MM.1S (cell line): ENCODE measurements at regions not wholly inside any gene's neighbourhood (a gene's known extent, or its start where the extent isn't known, plus 50 kb on each side); places are given as distances from the start of the nearest gene placed in this dataset.

ENCODE experiments used
- DNase-seq: peaks from one replicate; pipeline ENCODE4 v3.0.0-alpha.2; 2015
- H2AFZ ChIP-seq: fragments of 300-600 bp; sonication (generic); 2 replicates; pipeline ENCODE4 v1.6.0; 2016; ENCODE audit warnings: antibody characterized with exemption, low read length
- H3F3A ChIP-seq: fragments of 300-600 bp; sonication (generic); 2 replicates; pipeline ENCODE4 v1.6.1; 2016; ENCODE audit warnings: mild to moderate bottlenecking, antibody characterized with exemption, low read length, moderate library complexity, mixed read lengths; ENCODE audit not compliant: insufficient read depth
- H3K27ac ChIP-seq: fragments of 300-600 bp; sonication (generic); 2 replicates; pipeline ENCODE4 v1.5.1; 2016; ENCODE audit warnings: mild to moderate bottlenecking, low read length
- H3K27me3 ChIP-seq: fragments of 300-600 bp; sonication (generic); replicated peaks from 2 replicates; pipeline ENCODE4 v1.6.0; 2016; ENCODE audit warnings: low read length; ENCODE audit not compliant: insufficient read depth
- H3K36me3 ChIP-seq: fragments of 300-600 bp; sonication (generic); replicated peaks from 2 replicates; pipeline ENCODE4 v1.6.1; 2016; ENCODE audit warnings: mild to moderate bottlenecking, low read length, mixed read lengths; ENCODE audit not compliant: insufficient read depth
- H3K4me1 ChIP-seq: fragments of 300-600 bp; sonication (generic); 2 replicates; pipeline ENCODE4 v1.6.1; 2016; ENCODE audit warnings: low read length, mixed read lengths
- H3K4me2 ChIP-seq: fragments of 300-600 bp; sonication (generic); 2 replicates; pipeline ENCODE4 v1.6.0; 2016; ENCODE audit warnings: low read depth, low read length
- H3K4me3 ChIP-seq: fragments of 300-600 bp; sonication (generic); 2 replicates; pipeline ENCODE4 v1.5.1; 2016; ENCODE audit warnings: low read length, mixed read lengths
- H3K79me2 ChIP-seq: fragments of 300-600 bp; sonication (generic); 2 replicates; pipeline ENCODE4 v1.6.1; 2016; ENCODE audit warnings: mixed run types, low read length, mixed read lengths
- H3K9ac ChIP-seq: fragments of 300-600 bp; sonication (generic); 2 replicates; pipeline ENCODE4 v1.6.1; 2016; ENCODE audit warnings: low read length, mixed read lengths
- H3K9me2 ChIP-seq: fragments of 300-600 bp; sonication (generic); replicated peaks from 2 replicates; pipeline ENCODE4 v1.6.1; 2016; ENCODE audit warnings: mild to moderate bottlenecking, low read length, mixed read lengths; ENCODE audit not compliant: insufficient read depth
- H3K9me3 ChIP-seq: fragments of 300-600 bp; sonication (generic); replicated peaks from 2 replicates; pipeline ENCODE4 v1.6.1; 2016; ENCODE audit warnings: mild to moderate bottlenecking, low read length, mixed read lengths; ENCODE audit not compliant: insufficient read depth
- H4K20me1 ChIP-seq: fragments of 300-600 bp; sonication (generic); 2 replicates; pipeline ENCODE4 v1.6.1; 2016; ENCODE audit warnings: mild to moderate bottlenecking, low read length, moderate library complexity, mixed read lengths; ENCODE audit not compliant: insufficient read depth
- CTCF ChIP-seq: fragments of 300-600 bp; sonication (generic); IDR thresholded peaks from 2 replicates; pipeline ENCODE4 v1.5.1; 2016; ENCODE audit warnings: antibody characterized with exemption, low read length, mixed read lengths
- EZH2 ChIP-seq: fragments of 300-600 bp; sonication (generic); optimal IDR thresholded peaks from 2 replicates; pipeline ENCODE3; 2017; ENCODE audit warnings: low read depth, mild to moderate bottlenecking, antibody characterized with exemption, low read length, mixed read lengths
- EZH2phosphoT487 ChIP-seq: fragments of 300-600 bp; sonication (generic); IDR thresholded peaks from 2 replicates; pipeline ENCODE4 v1.6.1; 2018; ENCODE audit warnings: antibody characterized with exemption, low read length

GRCh38 chr5:167918184-167918812 is 373.1 kb upstream of the WWC1 start:
- H3K4me2 ChIP-seq, result no peak overlapping the region
- H3K36me3 ChIP-seq, result no peaks in the 10 kb centered on the region
- no peaks in the 10 kb centered on the region for H3K9me2 ChIP-seq
- H2AFZ ChIP-seq, result no peak overlapping the region
- no peaks in the 10 kb centered on the region for H3K27me3 ChIP-seq
- H3K9ac ChIP-seq, result no peak overlapping the region
- H3K79me2 ChIP-seq, result no peaks in the 10 kb centered on the region
- H3K9me3 ChIP-seq, result no peaks in the 10 kb centered on the region
- no peak overlapping the region for H3K4me3 ChIP-seq
- H3F3A ChIP-seq, result peaks cover 5% of the 10 kb centered on the region; the same call in 1 of the 2 replicates
- no peaks in the 10 kb centered on the region for H4K20me1 ChIP-seq
- no peak for TF ChIP-seq EZH2phosphoT487
- no peak for TF ChIP-seq CTCF
- TF ChIP-seq EZH2, result no peak
- no peak for DNase-seq
- H3K4me1 ChIP-seq, result peaks cover 11% of the 10 kb centered on the region
- H3K27ac ChIP-seq, result no peak overlapping the region

GRCh38 chr5:167918813-167919483 is 372.5 kb upstream of the WWC1 start:
- H3K9ac ChIP-seq, result no peak overlapping the region
- H3F3A ChIP-seq, result no peaks in the 10 kb centered on the region
- H3K4me3 ChIP-seq, result no peak overlapping the region
- H4K20me1 ChIP-seq, result no peaks in the 10 kb centered on the region
- no peak for TF ChIP-seq EZH2
- TF ChIP-seq CTCF, result no peak
- TF ChIP-seq EZH2phosphoT487, result no peak
- H3K36me3 ChIP-seq, result no peaks in the 10 kb centered on the region
- H3K27ac ChIP-seq, result no peak overlapping the region
- H3K4me1 ChIP-seq, result peaks cover 4% of the 10 kb centered on the region
- H3K79me2 ChIP-seq, result no peaks in the 10 kb centered on the region
- H3K9me3 ChIP-seq, result no peaks in the 10 kb centered on the region
- no peaks in the 10 kb centered on the region for H3K9me2 ChIP-seq
- no peaks in the 10 kb centered on the region for H3K27me3 ChIP-seq
- H3K4me2 ChIP-seq, result no peak overlapping the region
- no peak overlapping the region for H2AFZ ChIP-seq
- DNase-seq, result no peak

GRCh38 chr5:167920589-167920988 is 370.9 kb upstream of the WWC1 start:
- H3K79me2 ChIP-seq, result no peaks in the 10 kb centered on the region
- H4K20me1 ChIP-seq, result no peaks in the 10 kb centered on the region
- no peaks in the 10 kb centered on the region for H3K27me3 ChIP-seq
- no peak overlapping the region for H3K4me3 ChIP-seq
- H3K9me2 ChIP-seq, result no peaks in the 10 kb centered on the region
- no peak overlapping the region for H3K4me2 ChIP-seq
- no peak overlapping the region for H2AFZ ChIP-seq
- H3K36me3 ChIP-seq, result no peaks in the 10 kb centered on the region
- DNase-seq, result no peak
- H3K4me1 ChIP-seq, result no peaks in the 10 kb centered on the region
- no peaks in the 10 kb centered on the region for H3F3A ChIP-seq
- no peak for TF ChIP-seq CTCF
- TF ChIP-seq EZH2, result no peak
- no peak for TF ChIP-seq EZH2phosphoT487
- no peak overlapping the region for H3K27ac ChIP-seq
- H3K9me3 ChIP-seq, result no peaks in the 10 kb centered on the region
- H3K9ac ChIP-seq, result no peak overlapping the region
